Neural cell (in vitro differentiated cells): ENCODE measurements at regions not wholly inside any gene's neighbourhood (a gene's known extent, or its start where the extent isn't known, plus 50 kb on each side); places are given as distances from the start of the nearest gene placed in this dataset.

ENCODE experiments used
- POLR2AphosphoS5 ChIP-seq: IDR thresholded peaks from 2 replicates; pipeline ENCODE4 v1.6.1; 2012
- TF ChIP-seq, protein P1 (sequence below): fragments of 450-650 bp; IDR thresholded peaks from 2 replicates; pipeline ENCODE4 v1.5.1; 2014; ENCODE audit warnings: antibody characterized with exemption, mild to moderate bottlenecking, moderate library complexity; ENCODE audit not compliant: poor library complexity, severe bottlenecking

DNA sequence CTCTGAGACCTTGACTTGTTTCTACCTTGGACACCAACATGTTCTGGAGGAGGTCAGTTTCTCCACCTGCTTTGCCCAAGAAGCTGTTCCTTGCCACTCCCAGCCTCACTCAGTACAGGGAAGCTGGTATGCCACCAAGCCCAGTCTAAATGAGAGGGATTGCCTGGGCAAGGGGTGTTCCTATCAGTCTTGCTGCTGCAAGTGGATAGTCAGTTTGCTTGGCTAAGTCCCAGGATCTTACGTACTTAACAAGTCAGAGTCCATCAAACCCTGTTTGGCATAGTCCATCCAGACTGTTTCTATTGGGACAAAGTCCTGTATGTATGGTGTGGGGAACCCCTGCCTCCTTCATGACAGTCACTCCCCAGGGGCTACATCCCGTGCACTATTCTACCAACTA lies 66.6 kb downstream of the RPL27A start:
- TF ChIP-seq, protein P1, sequence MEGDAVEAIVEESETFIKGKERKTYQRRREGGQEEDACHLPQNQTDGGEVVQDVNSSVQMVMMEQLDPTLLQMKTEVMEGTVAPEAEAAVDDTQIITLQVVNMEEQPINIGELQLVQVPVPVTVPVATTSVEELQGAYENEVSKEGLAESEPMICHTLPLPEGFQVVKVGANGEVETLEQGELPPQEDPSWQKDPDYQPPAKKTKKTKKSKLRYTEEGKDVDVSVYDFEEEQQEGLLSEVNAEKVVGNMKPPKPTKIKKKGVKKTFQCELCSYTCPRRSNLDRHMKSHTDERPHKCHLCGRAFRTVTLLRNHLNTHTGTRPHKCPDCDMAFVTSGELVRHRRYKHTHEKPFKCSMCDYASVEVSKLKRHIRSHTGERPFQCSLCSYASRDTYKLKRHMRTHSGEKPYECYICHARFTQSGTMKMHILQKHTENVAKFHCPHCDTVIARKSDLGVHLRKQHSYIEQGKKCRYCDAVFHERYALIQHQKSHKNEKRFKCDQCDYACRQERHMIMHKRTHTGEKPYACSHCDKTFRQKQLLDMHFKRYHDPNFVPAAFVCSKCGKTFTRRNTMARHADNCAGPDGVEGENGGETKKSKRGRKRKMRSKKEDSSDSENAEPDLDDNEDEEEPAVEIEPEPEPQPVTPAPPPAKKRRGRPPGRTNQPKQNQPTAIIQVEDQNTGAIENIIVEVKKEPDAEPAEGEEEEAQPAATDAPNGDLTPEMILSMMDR, result no peak
- TF ChIP-seq POLR2AphosphoS5, result no peak
